A549 (cell line): ENCODE measurements at regions not wholly inside any gene's neighbourhood (a gene's known extent, or its start where the extent isn't known, plus 50 kb on each side); places are given as distances from the start of the nearest gene placed in this dataset.

ENCODE experiments used
- ATAC-seq, 2 experiments: fragments of 200-7000 bp in 1 of 2; fragments of >200 bp in 1 of 2; cut with Nextera tagmentation in 1 of 2; cut with Tn5 transposase in 1 of 2; 3 replicates each; pipeline versions ENCODE4 v1.8.0 to v1.9.1; 2018 to 2020; ENCODE audit warnings: mild to moderate bottlenecking in 1 of 2, moderate library complexity in 1 of 2
- CTCF ChIA-PET: fragments of 300-600 bp; sonication (Branson Sonifier 250); formaldehyde crosslinking; extraction: SDS; loops from one replicate; lab custom pipeline; 2021; ENCODE audit warnings: antibody characterized with exemption, inconsistent platforms; lab: Yijun Ruan, JAX
- POLR2A ChIA-PET: fragments of 350-600 bp; formaldehyde crosslinking; extraction: SDS; loops from one replicate; lab custom pipeline; 2021; ENCODE audit warnings: antibody characterized with exemption, inconsistent platforms; lab: Yijun Ruan, JAX
- DNase-seq, 2 experiments: peaks; one replicate each; pipeline versions ENCODE4 v3.0.0 to v3.0.0-alpha.2; 2011 to 2016; ENCODE audit warnings: low read depth in 1 of 2, low spot score in 1 of 2
- FAIRE-seq: peaks from 2 replicates; lab custom pipeline; 2011; peaks lifted over from hg19 to GRCh38; lab: Jason Lieb, UNC
- H3K27ac ChIP-seq, 2 experiments: fragments of >200 bp; sonication (Bioruptor Twin); formaldehyde crosslinking; 3 replicates each; pipeline ENCODE4 v1.5.1; 2016 to 2017
- H3K4me1 ChIP-seq: fragments of >200 bp; sonication (Bioruptor Twin); formaldehyde crosslinking; 3 replicates; pipeline ENCODE4 v1.6.1; 2016
- H3K4me2 ChIP-seq: fragments of >200 bp; sonication (Bioruptor Twin); formaldehyde crosslinking; 3 replicates; pipeline ENCODE4 v1.6.1; 2016
- H3K4me3 ChIP-seq: fragments of >200 bp; sonication (Bioruptor Twin); formaldehyde crosslinking; 3 replicates; pipeline ENCODE4 v1.5.1; 2016
- H3K9me3 ChIP-seq: fragments of >200 bp; sonication (Bioruptor Twin); formaldehyde crosslinking; 3 replicates; pipeline ENCODE4 v1.6.1; 2016
- CHD4 ChIP-seq: fragments of 200-600 bp; sonication (generic); IDR thresholded peaks from 2 replicates; pipeline ENCODE4 v1.6.1; 2016; ENCODE audit warnings: antibody characterized with exemption, mild to moderate bottlenecking, borderline replicate concordance
- EP300 ChIP-seq, 2 experiments: fragments of >200 bp; sonication (Bioruptor Twin); formaldehyde crosslinking; IDR thresholded peaks; 2 replicates in 1 of 2; 3 replicates in 1 of 2; pipeline ENCODE4 v1.6.1; 2016 to 2017
- FOXS1 ChIP-seq: fragments of 250-450 bp; sonication (Bioruptor Pico); IDR thresholded peaks from 2 replicates; pipeline ENCODE4 v1.5.0; 2020; ENCODE audit warnings: mild to moderate bottlenecking, moderate library complexity
- GATA3 ChIP-seq: IDR thresholded peaks from 2 replicates; pipeline ENCODE4 v1.6.1; 2012; ENCODE audit warnings: borderline replicate concordance
- HDAC2 ChIP-seq: fragments of 200-600 bp; sonication (generic); IDR thresholded peaks from 2 replicates; pipeline ENCODE4 v1.6.1; 2016
- HOXB5 ChIP-seq: fragments of 250-450 bp; sonication (Bioruptor Pico); IDR thresholded peaks from 2 replicates; pipeline ENCODE4 v1.5.0; 2020; ENCODE audit warnings: mild to moderate bottlenecking, moderate library complexity
- KDM5A ChIP-seq: fragments of 200-600 bp; sonication (generic); IDR thresholded peaks from 2 replicates; pipeline ENCODE4 v1.6.1; 2016; ENCODE audit warnings: antibody characterized with exemption, mild to moderate bottlenecking
- MAZ ChIP-seq: fragments of 150-350 bp; IDR thresholded peaks from 2 replicates; pipeline ENCODE4 v1.6.1; 2014; ENCODE audit warnings: antibody characterized with exemption, low read depth, low read length, borderline replicate concordance
- NPAS2 ChIP-seq: fragments of 250-450 bp; sonication (Bioruptor Pico); IDR thresholded peaks from 2 replicates; pipeline ENCODE4 v1.8.0; 2022; ENCODE audit warnings: mild to moderate bottlenecking, moderate library complexity, borderline replicate concordance
- RARB ChIP-seq: fragments of 250-450 bp; sonication (Bioruptor Pico); IDR thresholded peaks from 2 replicates; pipeline ENCODE4 v1.8.0; 2021; ENCODE audit warnings: mild to moderate bottlenecking, moderate library complexity
- RCOR1 ChIP-seq: fragments of 150-350 bp; IDR thresholded peaks from 2 replicates; pipeline ENCODE4 v1.6.1; 2014; ENCODE audit warnings: antibody characterized with exemption, low read length, low read depth
- RNF2 ChIP-seq: fragments of 200-600 bp; sonication (generic); IDR thresholded peaks from 2 replicates; pipeline ENCODE4 v1.6.1; 2016; ENCODE audit warnings: low read depth, mild to moderate bottlenecking, antibody characterized with exemption, moderate library complexity, borderline replicate concordance
- SMC3 ChIP-seq: fragments of >200 bp; sonication (Bioruptor Twin); formaldehyde crosslinking; IDR thresholded peaks from 3 replicates; pipeline ENCODE4 v1.6.1; 2018; ENCODE audit warnings: inconsistent platforms
- ZC3H11A ChIP-seq: fragments of 450-650 bp; IDR thresholded peaks from 2 replicates; pipeline ENCODE4 v1.6.1; 2014; ENCODE audit warnings: antibody characterized with exemption, mild to moderate bottlenecking
- ZNF302 ChIP-seq: fragments of 250-450 bp; sonication (Bioruptor Pico); IDR thresholded peaks from 2 replicates; pipeline ENCODE4 v1.9.0; 2021; ENCODE audit warnings: inconsistent platforms, mild to moderate bottlenecking, moderate library complexity
- whole genome bisulfite sequencing: methylation state at CpG from one replicate; pipeline ENCODE4 v1.1.6; 2017; ENCODE audit errors: missing lambda C conversion rate; 5-methylcytosine and 5-hydroxymethylcytosine counted together
- TF ChIP-seq, protein P1 (sequence below): fragments of 200-600 bp; sonication (generic); IDR thresholded peaks from 2 replicates; pipeline ENCODE4 v1.6.1; 2016; ENCODE audit warnings: antibody characterized with exemption, mild to moderate bottlenecking, moderate library complexity
- TF ChIP-seq, protein P2 (sequence below): fragments of >200 bp; sonication (Bioruptor Twin); formaldehyde crosslinking; IDR thresholded peaks from 2 replicates; pipeline ENCODE4 v1.6.1; 2016
- TF ChIP-seq, protein P3 (sequence below): fragments of >200 bp; sonication (Bioruptor Twin); formaldehyde crosslinking; IDR thresholded peaks from 3 replicates; pipeline ENCODE4 v1.5.1; 2016
- TF ChIP-seq, protein P4 (sequence below): IDR thresholded peaks from 2 replicates; pipeline ENCODE4 v1.6.1; 2012; ENCODE audit warnings: low read depth, borderline replicate concordance
- TF ChIP-seq, protein P5 (sequence below): IDR thresholded peaks from 2 replicates; pipeline ENCODE4 v1.6.1; 2012

DNA sequence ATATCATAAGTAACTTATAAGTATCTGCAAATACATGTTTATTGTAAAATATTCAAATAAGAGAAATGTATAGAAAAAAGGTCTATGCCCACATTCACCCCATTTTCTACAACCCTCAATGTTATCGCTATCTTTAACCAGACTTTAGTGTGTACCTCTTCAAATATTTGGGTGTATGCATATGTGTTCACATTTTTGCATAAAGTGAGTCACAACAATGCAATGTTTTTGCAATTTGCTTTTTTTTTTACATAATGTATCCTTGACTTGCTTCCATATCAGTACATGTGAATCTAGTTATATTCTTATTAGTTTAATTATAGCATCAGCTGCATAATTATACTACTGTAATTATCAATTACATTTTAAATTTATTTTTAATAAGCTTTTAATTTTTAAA, 117.3 kb upstream of the LYSMD4 start:
- no peak overlapping the region for H3K27ac ChIP-seq
- TF ChIP-seq, protein P1, sequence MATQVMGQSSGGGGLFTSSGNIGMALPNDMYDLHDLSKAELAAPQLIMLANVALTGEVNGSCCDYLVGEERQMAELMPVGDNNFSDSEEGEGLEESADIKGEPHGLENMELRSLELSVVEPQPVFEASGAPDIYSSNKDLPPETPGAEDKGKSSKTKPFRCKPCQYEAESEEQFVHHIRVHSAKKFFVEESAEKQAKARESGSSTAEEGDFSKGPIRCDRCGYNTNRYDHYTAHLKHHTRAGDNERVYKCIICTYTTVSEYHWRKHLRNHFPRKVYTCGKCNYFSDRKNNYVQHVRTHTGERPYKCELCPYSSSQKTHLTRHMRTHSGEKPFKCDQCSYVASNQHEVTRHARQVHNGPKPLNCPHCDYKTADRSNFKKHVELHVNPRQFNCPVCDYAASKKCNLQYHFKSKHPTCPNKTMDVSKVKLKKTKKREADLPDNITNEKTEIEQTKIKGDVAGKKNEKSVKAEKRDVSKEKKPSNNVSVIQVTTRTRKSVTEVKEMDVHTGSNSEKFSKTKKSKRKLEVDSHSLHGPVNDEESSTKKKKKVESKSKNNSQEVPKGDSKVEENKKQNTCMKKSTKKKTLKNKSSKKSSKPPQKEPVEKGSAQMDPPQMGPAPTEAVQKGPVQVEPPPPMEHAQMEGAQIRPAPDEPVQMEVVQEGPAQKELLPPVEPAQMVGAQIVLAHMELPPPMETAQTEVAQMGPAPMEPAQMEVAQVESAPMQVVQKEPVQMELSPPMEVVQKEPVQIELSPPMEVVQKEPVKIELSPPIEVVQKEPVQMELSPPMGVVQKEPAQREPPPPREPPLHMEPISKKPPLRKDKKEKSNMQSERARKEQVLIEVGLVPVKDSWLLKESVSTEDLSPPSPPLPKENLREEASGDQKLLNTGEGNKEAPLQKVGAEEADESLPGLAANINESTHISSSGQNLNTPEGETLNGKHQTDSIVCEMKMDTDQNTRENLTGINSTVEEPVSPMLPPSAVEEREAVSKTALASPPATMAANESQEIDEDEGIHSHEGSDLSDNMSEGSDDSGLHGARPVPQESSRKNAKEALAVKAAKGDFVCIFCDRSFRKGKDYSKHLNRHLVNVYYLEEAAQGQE: no peak
- H3K4me3 ChIP-seq: no peak overlapping the region
- 57% methylated on average over 1 of the region's 1 CpG for WGBS
- CTCF ChIA-PET: no interaction called here
- H3K4me1 ChIP-seq: no peaks in the 10 kb centered on the region
- POLR2A ChIA-PET: no interaction called here
- H3K9me3 ChIP-seq: no peaks in the 10 kb centered on the region
- DNase-seq (no peak), ATAC-seq (no peak), FAIRE-seq (no peak)
- no peak overlapping the region for H3K4me2 ChIP-seq

DNA sequence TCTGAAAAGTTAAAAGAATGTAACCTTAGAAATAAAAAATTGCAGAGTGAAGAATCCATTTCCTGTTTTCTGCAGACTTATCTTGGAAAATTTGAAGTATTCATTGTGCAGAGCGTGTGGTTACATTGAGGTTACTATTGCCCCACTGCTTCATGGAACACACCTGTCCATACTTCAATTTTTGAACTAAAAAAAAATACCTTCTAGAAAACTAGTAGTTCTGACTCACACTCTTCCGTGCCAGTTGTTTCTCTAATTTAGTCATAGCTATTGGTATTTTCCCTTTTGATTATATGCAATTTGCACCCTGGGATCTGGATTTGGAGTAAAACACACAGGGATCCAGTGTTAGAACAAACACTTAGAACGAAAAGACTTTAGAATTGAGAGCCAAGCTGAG, 111.8 kb upstream of the LYSMD4 start:
- no peak overlapping the region for H3K27ac ChIP-seq
- WGBS: 37% methylated on average over 3 of the region's 3 CpGs

DNA sequence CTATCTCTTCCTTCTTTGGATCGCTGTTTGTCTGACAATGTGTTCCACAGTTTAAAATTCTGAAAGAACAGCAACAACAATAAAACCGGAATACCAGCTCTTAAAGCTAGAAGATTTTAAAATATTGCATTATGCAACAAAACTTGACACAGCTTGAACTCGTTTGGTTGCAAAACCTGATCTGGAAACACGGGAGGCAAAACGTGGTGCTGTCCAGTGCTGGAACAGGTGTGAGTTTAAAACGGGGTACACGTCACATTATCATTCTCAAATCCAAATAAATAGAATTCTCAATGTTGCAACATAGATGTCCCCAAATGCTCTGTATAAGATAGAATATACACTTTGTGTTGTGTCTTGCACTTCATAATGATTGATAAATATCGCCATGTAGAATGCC, 110.9 kb upstream of the LYSMD4 start:
- Histone ChIP-seq H3K9me3 (no peaks in the 10 kb centered on the region), H3K27ac (no peak overlapping the region), H3K4me1 (no peaks in the 10 kb centered on the region), H3K4me2 (no peak overlapping the region), H3K4me3 (no peak overlapping the region)
- DNase-seq (no peak), FAIRE-seq (no peak), ATAC-seq (no peak)
- CTCF ChIA-PET: interaction anchor here (1.7 kb wide), 1 partner anchor 57 kb away, joined by 4 read pairs; no protein-coding TSS in a partner anchor
- TF ChIP-seq GATA3 (no peak), FOXS1 (CRISPR knock-in tag) (no peak), MAZ (no peak), CHD4 (no peak)
- TF ChIP-seq, protein P1: peak; percentile 65
- TF ChIP-seq, protein P2, sequence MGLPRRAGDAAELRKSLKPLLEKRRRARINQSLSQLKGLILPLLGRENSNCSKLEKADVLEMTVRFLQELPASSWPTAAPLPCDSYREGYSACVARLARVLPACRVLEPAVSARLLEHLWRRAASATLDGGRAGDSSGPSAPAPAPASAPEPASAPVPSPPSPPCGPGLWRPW: no peak
- POLR2A ChIA-PET: no interaction called here
- WGBS: 36% methylated on average over 8 of the region's 8 CpGs

More for the DNA sequence above, 111.8 kb upstream of the LYSMD4 start:
- ChIA-PET CTCF (interaction anchor here (0.7 to 0.8 kb wide), 2 partner anchors 26 to 106 kb away, joined by 3 read pairs; no protein-coding TSS in a partner anchor), POLR2A (no interaction called here)
- DNase-seq: no peak
- Histone ChIP-seq H3K4me2 (no peak overlapping the region), H3K4me3 (no peak overlapping the region), H3K4me1 (no peaks in the 10 kb centered on the region), H3K9me3 (no peaks in the 10 kb centered on the region)
- no peak for ATAC-seq
- no peak for FAIRE-seq
- TF ChIP-seq SMC3 (no peak), HOXB5 (CRISPR knock-in tag) (no peak), RCOR1 (no peak), EP300 (IDR thresholded peaks at IDR 0.05) (no peak), RARB (CRISPR knock-in tag) (no peak), CHD4 (no peak), ZNF302 (CRISPR knock-in tag) (no peak), NPAS2 (CRISPR knock-in tag) (no peak), ZC3H11A (no peak), KDM5A (no peak), HDAC2 (no peak), RNF2 (no peak)
- TF ChIP-seq, protein P3, sequence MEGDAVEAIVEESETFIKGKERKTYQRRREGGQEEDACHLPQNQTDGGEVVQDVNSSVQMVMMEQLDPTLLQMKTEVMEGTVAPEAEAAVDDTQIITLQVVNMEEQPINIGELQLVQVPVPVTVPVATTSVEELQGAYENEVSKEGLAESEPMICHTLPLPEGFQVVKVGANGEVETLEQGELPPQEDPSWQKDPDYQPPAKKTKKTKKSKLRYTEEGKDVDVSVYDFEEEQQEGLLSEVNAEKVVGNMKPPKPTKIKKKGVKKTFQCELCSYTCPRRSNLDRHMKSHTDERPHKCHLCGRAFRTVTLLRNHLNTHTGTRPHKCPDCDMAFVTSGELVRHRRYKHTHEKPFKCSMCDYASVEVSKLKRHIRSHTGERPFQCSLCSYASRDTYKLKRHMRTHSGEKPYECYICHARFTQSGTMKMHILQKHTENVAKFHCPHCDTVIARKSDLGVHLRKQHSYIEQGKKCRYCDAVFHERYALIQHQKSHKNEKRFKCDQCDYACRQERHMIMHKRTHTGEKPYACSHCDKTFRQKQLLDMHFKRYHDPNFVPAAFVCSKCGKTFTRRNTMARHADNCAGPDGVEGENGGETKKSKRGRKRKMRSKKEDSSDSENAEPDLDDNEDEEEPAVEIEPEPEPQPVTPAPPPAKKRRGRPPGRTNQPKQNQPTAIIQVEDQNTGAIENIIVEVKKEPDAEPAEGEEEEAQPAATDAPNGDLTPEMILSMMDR: no peak
- TF ChIP-seq, protein P4, sequence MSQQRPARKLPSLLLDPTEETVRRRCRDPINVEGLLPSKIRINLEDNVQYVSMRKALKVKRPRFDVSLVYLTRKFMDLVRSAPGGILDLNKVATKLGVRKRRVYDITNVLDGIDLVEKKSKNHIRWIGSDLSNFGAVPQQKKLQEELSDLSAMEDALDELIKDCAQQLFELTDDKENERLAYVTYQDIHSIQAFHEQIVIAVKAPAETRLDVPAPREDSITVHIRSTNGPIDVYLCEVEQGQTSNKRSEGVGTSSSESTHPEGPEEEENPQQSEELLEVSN: no peak
- TF ChIP-seq, protein P5, sequence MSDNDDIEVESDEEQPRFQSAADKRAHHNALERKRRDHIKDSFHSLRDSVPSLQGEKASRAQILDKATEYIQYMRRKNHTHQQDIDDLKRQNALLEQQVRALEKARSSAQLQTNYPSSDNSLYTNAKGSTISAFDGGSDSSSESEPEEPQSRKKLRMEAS: no peak
